ENCODE measurements at regions not wholly inside any gene's neighbourhood (a gene's known extent, or its start where the extent isn't known, plus 50 kb on each side); places are given as distances from the start of the nearest gene placed in this dataset.

DNA sequence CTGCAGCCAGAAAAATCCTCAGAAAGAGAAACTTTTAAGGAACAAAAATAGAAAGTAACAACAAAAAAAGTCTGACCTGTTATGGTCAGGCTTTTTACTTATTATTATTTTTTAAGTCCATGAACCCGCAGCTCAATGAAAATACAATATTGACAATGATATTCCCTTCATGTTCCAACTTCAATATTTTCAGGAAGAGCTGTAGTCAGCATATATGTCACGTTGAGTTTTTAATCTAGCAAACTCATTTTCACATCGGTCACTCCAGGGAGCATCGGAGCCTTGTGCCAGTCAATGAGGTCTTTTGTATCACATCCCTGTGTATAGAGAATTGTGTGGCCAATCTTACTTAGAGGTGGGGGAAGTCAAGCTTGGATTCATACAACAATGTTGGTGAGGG is 568.4 kb upstream of the GCFC2 start:
- no peaks in the 10 kb centered on the region for H3K27me3 Mint-ChIP-seq (ENCODE audit: low read depth in 3 of 3)
- H3K27ac Mint-ChIP-seq: no peak overlapping the region
- H3K36me3 Mint-ChIP-seq: peaks cover 0 to 10% (median 0%) of the 10 kb centered on the region in 3 donors
- H3K4me1 Mint-ChIP-seq: no peaks in the 10 kb centered on the region
- peaks cover 5 to 40% (median 17%) of the 10 kb centered on the region in 6 donors for H3K9me3 Mint-ChIP-seq
- DNase-seq: no peak
- H3K4me3 Mint-ChIP-seq: no peak overlapping the region

DNA sequence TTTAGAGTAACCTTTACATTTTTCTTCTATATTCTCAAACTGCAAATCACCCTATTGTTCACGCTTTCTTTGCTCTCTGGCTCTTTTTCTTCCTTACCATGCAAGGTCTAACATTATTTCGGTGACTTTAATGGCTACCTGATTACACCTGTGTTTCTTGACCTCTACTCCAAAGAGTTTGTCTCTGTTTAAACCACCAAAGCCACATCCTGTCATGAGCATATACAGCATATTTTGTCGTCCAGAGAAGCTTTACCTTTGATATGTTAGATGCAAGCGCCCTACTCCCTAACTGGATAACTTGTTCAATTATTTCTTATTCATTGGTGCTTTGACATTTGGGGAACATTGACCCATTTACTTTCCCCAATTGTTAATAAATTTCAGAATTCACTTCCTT is 565.1 kb upstream of the GCFC2 start:
- Mint-ChIP-seq H3K27ac (no peak overlapping the region), H3K27me3 (ENCODE audit: low read depth in 3 of 3) (no peaks in the 10 kb centered on the region), H3K9me3 (peaks cover 0 to 49% (median 11%) of the 10 kb centered on the region in 6 donors), H3K4me3 (no peak overlapping the region), H3K4me1 (no peaks in the 10 kb centered on the region), H3K36me3 (peaks cover 0 to 10% (median 0%) of the 10 kb centered on the region in 3 donors)
- no peak for DNase-seq

- no peaks in the 10 kb centered on the region for H3K4me1 Mint-ChIP-seq
- no peak overlapping the region for H3K27ac Mint-ChIP-seq
- H3K9me3 Mint-ChIP-seq: peaks cover 3 to 56% (median 14%) of the 10 kb centered on the region in 6 donors
- DNase-seq: no peak
- H3K4me3 Mint-ChIP-seq: no peak overlapping the region
- peaks cover 0 to 10% (median 0%) of the 10 kb centered on the region in 3 donors for H3K36me3 Mint-ChIP-seq
- H3K27me3 Mint-ChIP-seq (ENCODE audit: low read depth in 3 of 3): no peaks in the 10 kb centered on the region
Measured at GRCh38 chr2:76274676-76275075, 564.0 kb upstream of the GCFC2 start.

DNA sequence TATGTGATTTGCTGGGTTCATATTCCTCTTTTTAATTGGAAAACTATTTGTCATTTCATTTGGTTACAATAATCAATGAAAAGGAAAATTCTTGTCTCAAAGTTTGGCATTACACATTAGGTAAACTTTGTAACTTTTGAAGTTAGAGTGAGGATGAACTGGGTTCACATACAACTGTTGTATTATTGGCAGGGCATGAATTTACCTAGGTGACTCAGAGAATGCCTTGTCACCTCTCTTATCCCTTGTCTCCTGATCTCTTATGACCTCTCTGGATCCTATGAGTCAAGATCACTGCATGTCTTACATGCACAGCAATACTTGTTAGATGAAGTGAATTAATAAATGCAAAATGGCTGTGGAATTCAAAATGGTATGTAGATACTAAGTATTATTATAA is 563.4 kb upstream of the GCFC2 start:
- H3K4me3 Mint-ChIP-seq: no peak overlapping the region
- peaks cover 0 to 10% (median 0%) of the 10 kb centered on the region in 3 donors for H3K36me3 Mint-ChIP-seq
- no peaks in the 10 kb centered on the region for H3K27me3 Mint-ChIP-seq (ENCODE audit: low read depth in 3 of 3)
- no peaks in the 10 kb centered on the region for H3K4me1 Mint-ChIP-seq
- DNase-seq: no peak
- H3K27ac Mint-ChIP-seq: no peak overlapping the region
- peaks cover 3 to 55% (median 14%) of the 10 kb centered on the region in 6 donors for H3K9me3 Mint-ChIP-seq

GRCh38 chr2:76270096-76270710 is 559.5 kb upstream of the GCFC2 start:
- Mint-ChIP-seq H3K4me3 (no peak overlapping the region), H3K9me3 (peaks cover 0 to 29% (median 11%) of the 10 kb centered on the region in 6 donors), H3K27me3 (ENCODE audit: low read depth in 3 of 3) (no peaks in the 10 kb centered on the region), H3K27ac (no peak overlapping the region), H3K36me3 (no peaks in the 10 kb centered on the region), H3K4me1 (no peaks in the 10 kb centered on the region)
- DNase-seq: no peak

- H3K4me1 Mint-ChIP-seq: no peaks in the 10 kb centered on the region
- H3K4me3 Mint-ChIP-seq: no peak overlapping the region
- no peak overlapping the region for H3K27ac Mint-ChIP-seq
- no peaks in the 10 kb centered on the region for H3K27me3 Mint-ChIP-seq (ENCODE audit: low read depth in 3 of 3)
- DNase-seq: no peak
- H3K9me3 Mint-ChIP-seq: peaks cover 0 to 29% (median 9%) of the 10 kb centered on the region in 6 donors
- H3K36me3 Mint-ChIP-seq: no peaks in the 10 kb centered on the region
Measured at GRCh38 chr2:76268902-76269620, 558.3 kb upstream of the GCFC2 start.

- Mint-ChIP-seq H3K4me1 (no peaks in the 10 kb centered on the region), H3K9me3 (peaks cover 0 to 27% (median 9%) of the 10 kb centered on the region in 6 donors), H3K27ac (no peak overlapping the region), H3K27me3 (ENCODE audit: low read depth in 3 of 3) (no peaks in the 10 kb centered on the region), H3K36me3 (no peaks in the 10 kb centered on the region), H3K4me3 (no peak overlapping the region)
- no peak for DNase-seq
Measured at GRCh38 chr2:76268484-76268883, 557.8 kb upstream of the GCFC2 start.

DNA sequence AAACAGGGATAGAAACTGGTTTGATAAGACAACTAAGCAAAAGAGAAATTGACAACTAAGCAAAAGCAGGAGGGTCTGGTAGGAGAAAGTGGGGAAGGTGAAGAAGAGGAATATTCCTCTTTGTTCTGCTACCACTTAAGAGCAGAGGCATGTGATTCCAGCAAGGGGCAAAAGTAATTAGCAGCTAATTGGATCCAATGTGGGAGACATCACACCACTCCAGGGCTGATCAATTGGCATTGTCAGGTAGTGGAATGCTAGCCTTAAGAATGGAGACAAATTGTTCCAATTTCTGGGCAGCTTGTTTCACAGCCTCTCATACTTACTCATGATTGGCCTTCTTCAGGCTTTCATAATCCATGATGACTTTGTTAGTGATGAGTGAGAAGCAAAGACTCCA is 547.1 kb upstream of the GCFC2 start:
- H3K36me3 Mint-ChIP-seq: no peaks in the 10 kb centered on the region
- no peak for DNase-seq
- H3K27me3 Mint-ChIP-seq (ENCODE audit: low read depth in 3 of 3): no peaks in the 10 kb centered on the region
- no peaks in the 10 kb centered on the region for H3K4me1 Mint-ChIP-seq
- peaks cover 0 to 35% (median 14%) of the 10 kb centered on the region in 6 donors for H3K9me3 Mint-ChIP-seq
- no peak overlapping the region for H3K27ac Mint-ChIP-seq
- no peak overlapping the region for H3K4me3 Mint-ChIP-seq

GRCh38 chr2:76256458-76257088 is 545.9 kb upstream of the GCFC2 start:
- Mint-ChIP-seq H3K27me3 (ENCODE audit: low read depth in 3 of 3) (no peaks in the 10 kb centered on the region), H3K36me3 (no peaks in the 10 kb centered on the region), H3K4me1 (no peaks in the 10 kb centered on the region), H3K27ac (no peak overlapping the region), H3K4me3 (no peak overlapping the region), H3K9me3 (peaks cover 0 to 33% (median 13%) of the 10 kb centered on the region in 6 donors)
- no peak for DNase-seq

GRCh38 chr2:76252704-76253103 is 542.0 kb upstream of the GCFC2 start:
- H3K36me3 Mint-ChIP-seq: no peaks in the 10 kb centered on the region
- peaks cover 0 to 18% (median 7%) of the 10 kb centered on the region in 6 donors for H3K9me3 Mint-ChIP-seq
- no peaks in the 10 kb centered on the region for H3K4me1 Mint-ChIP-seq
- no peaks in the 10 kb centered on the region for H3K27me3 Mint-ChIP-seq (ENCODE audit: low read depth in 3 of 3)
- H3K4me3 Mint-ChIP-seq: no peak overlapping the region
- no peak overlapping the region for H3K27ac Mint-ChIP-seq
- DNase-seq: no peak

GRCh38 chr2:76251342-76251741 is 540.6 kb upstream of the GCFC2 start:
- no peaks in the 10 kb centered on the region for H3K4me1 Mint-ChIP-seq
- peaks cover 0 to 21% (median 7%) of the 10 kb centered on the region in 6 donors for H3K9me3 Mint-ChIP-seq
- no peak for DNase-seq
- no peaks in the 10 kb centered on the region for H3K36me3 Mint-ChIP-seq
- no peak overlapping the region for H3K27ac Mint-ChIP-seq
- no peaks in the 10 kb centered on the region for H3K27me3 Mint-ChIP-seq (ENCODE audit: low read depth in 3 of 3)
- no peak overlapping the region for H3K4me3 Mint-ChIP-seq

- Mint-ChIP-seq H3K27me3 (ENCODE audit: low read depth in 3 of 3) (no peaks in the 10 kb centered on the region), H3K9me3 (peaks cover 0 to 28% (median 12%) of the 10 kb centered on the region in 6 donors), H3K4me1 (no peaks in the 10 kb centered on the region), H3K27ac (no peak overlapping the region), H3K36me3 (no peaks in the 10 kb centered on the region), H3K4me3 (no peak overlapping the region)
- no peak for DNase-seq
Measured at GRCh38 chr2:76247006-76247405, 536.3 kb upstream of the GCFC2 start.

GRCh38 chr2:76211991-76212985 is 501.6 kb upstream of the GCFC2 start:
- no peak overlapping the region for H3K4me3 Mint-ChIP-seq
- peaks cover 5 to 35% (median 24%) of the 10 kb centered on the region in 6 donors for H3K9me3 Mint-ChIP-seq
- H3K36me3 Mint-ChIP-seq: peaks cover 0 to 3% (median 0%) of the 10 kb centered on the region in 3 donors
- H3K27me3 Mint-ChIP-seq (ENCODE audit: low read depth in 3 of 3): peaks cover 0 to 2% (median 1%) of the 10 kb centered on the region in 3 donors
- no peak overlapping the region for H3K27ac Mint-ChIP-seq
- H3K4me1 Mint-ChIP-seq: no peaks in the 10 kb centered on the region
- DNase-seq: no peak

Data from immature natural killer cell (primary cell).